Eye (tissue), 1 donor: ENCODE measurements at regions not wholly inside any gene's neighbourhood (a gene's known extent, or its start where the extent isn't known, plus 50 kb on each side); places are given as distances from the start of the nearest gene placed in this dataset.

ENCODE experiments used
- DNase-seq: peaks from one replicate; pipeline ENCODE4 v3.0.0-alpha.2; 2015

- peak; percentile 23 for DNase-seq
Observed at GRCh38 chr5:158099571-158100105, 240.7 kb upstream of the CLINT1 start.

GRCh38 chr5:158096835-158097234 is 237.9 kb upstream of the CLINT1 start:
- DNase-seq = no peak

GRCh38 chr5:158086856-158087255 is 227.9 kb upstream of the CLINT1 start:
- no peak for DNase-seq

- DNase-seq = no peak
Observed at GRCh38 chr5:158084292-158084691, 225.3 kb upstream of the CLINT1 start.

- DNase-seq = no peak
Observed at GRCh38 chr5:158082696-158083287, 223.8 kb upstream of the CLINT1 start.

GRCh38 chr5:158080112-158080511 is 221.2 kb upstream of the CLINT1 start:
- no peak for DNase-seq

- DNase-seq = no peak
Observed at GRCh38 chr5:158079097-158079496, 220.2 kb upstream of the CLINT1 start.

GRCh38 chr5:158074992-158075769 is 216.2 kb upstream of the CLINT1 start:
- peak; percentile 92 for DNase-seq

GRCh38 chr5:158074597-158074991 is 215.6 kb upstream of the CLINT1 start:
- no peak for DNase-seq

GRCh38 chr5:158070859-158071258 is 211.9 kb upstream of the CLINT1 start:
- DNase-seq = no peak

- no peak for DNase-seq
Observed at GRCh38 chr5:158069838-158070237, 210.9 kb upstream of the CLINT1 start.

- DNase-seq = no peak
Observed at GRCh38 chr5:158068964-158069363, 210.0 kb upstream of the CLINT1 start.

GRCh38 chr5:158066076-158066475 is 207.1 kb upstream of the CLINT1 start:
- no peak for DNase-seq

- DNase-seq = no peak
Observed at GRCh38 chr5:158064334-158065123, 205.6 kb upstream of the CLINT1 start.

- no peak for DNase-seq
Observed at GRCh38 chr5:158063052-158063451, 204.1 kb upstream of the CLINT1 start.

- DNase-seq = no peak
Observed at GRCh38 chr5:158061451-158061850, 202.5 kb upstream of the CLINT1 start.

GRCh38 chr5:158060212-158060611 is 201.3 kb upstream of the CLINT1 start:
- DNase-seq = no peak

GRCh38 chr5:158058208-158059120 is 199.5 kb upstream of the CLINT1 start:
- no peak for DNase-seq

- no peak for DNase-seq
Observed at GRCh38 chr5:158056130-158056825, 197.3 kb upstream of the CLINT1 start.

- DNase-seq = peak; percentile 30
Observed at GRCh38 chr5:158055111-158055501, 196.2 kb upstream of the CLINT1 start.

- peak; percentile 43 for DNase-seq
Observed at GRCh38 chr5:158054223-158055110, 195.5 kb upstream of the CLINT1 start.
